Esophagus squamous epithelium (tissue), 4 donors: ENCODE measurements at regions not wholly inside any gene's neighbourhood (a gene's known extent, or its start where the extent isn't known, plus 50 kb on each side); places are given as distances from the start of the nearest gene placed in this dataset.

ENCODE experiments used
- POLR2A ChIP-seq, 4 donors: fragments of 450-650 bp; IDR thresholded peaks; one replicate each; pipeline ENCODE4 v1.6.1; 2017; ENCODE audit warnings: antibody characterized with exemption in 4 of 4, mild to moderate bottlenecking in 4 of 4, moderate library complexity in 3 of 4
- TF ChIP-seq, protein P1 (sequence below), 6 experiments: fragments of 450-650 bp in 4 of 6; fragments of 200-600 bp in 2 of 6; sonication (generic) in 2 of 6; IDR thresholded peaks; one replicate each; pipeline ENCODE4 v1.5.1; 2016 to 2019; ENCODE audit warnings: antibody characterized with exemption in 6 of 6, mild to moderate bottlenecking in 4 of 6, moderate library complexity in 4 of 6

DNA sequence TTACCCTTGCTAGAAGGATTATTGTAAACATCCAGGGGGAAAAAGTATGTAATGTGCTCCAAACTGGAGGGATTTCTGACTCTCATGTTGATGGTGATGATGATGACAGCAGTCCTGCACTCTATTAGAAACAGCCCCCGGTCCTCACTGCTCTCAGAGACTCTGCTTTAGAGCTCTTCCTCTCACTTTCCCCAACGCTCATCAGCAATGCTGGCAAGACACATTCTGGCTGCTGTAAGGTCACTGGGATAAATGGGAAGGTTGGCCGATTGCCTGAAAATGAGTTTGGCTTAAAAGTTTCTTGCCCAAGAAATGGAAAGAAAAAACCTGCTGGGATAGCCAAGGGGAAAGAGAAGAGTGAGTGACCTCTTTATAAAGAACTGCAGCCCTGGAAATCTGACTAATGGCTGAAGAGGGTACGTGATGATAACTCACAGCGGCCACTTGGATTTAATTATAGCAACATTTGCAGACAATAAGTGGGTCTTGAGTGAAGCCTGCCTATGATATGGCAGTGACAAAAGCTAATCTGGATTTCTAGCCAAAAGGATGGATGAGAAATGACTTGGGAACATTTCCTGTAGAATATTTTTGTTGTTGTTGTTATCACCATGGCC is 235.8 kb downstream of the TMEM38B start:
- TF ChIP-seq POLR2A (IDR thresholded peaks at IDR 0.05) = no peak
- TF ChIP-seq, protein P1, sequence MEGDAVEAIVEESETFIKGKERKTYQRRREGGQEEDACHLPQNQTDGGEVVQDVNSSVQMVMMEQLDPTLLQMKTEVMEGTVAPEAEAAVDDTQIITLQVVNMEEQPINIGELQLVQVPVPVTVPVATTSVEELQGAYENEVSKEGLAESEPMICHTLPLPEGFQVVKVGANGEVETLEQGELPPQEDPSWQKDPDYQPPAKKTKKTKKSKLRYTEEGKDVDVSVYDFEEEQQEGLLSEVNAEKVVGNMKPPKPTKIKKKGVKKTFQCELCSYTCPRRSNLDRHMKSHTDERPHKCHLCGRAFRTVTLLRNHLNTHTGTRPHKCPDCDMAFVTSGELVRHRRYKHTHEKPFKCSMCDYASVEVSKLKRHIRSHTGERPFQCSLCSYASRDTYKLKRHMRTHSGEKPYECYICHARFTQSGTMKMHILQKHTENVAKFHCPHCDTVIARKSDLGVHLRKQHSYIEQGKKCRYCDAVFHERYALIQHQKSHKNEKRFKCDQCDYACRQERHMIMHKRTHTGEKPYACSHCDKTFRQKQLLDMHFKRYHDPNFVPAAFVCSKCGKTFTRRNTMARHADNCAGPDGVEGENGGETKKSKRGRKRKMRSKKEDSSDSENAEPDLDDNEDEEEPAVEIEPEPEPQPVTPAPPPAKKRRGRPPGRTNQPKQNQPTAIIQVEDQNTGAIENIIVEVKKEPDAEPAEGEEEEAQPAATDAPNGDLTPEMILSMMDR (IDR thresholded peaks at IDR 0.05) = no peak
